K562 (cell line): ENCODE measurements at regions not wholly inside any gene's neighbourhood (a gene's known extent, or its start where the extent isn't known, plus 50 kb on each side); places are given as distances from the start of the nearest gene placed in this dataset.

Source experiments
- ATAC-seq: fragments of 200-7000 bp; cut with Tn5 transposase; 3 replicates; pipeline ENCODE4 v1.9.1; 2020; ENCODE audit warnings: moderate library complexity
- BruUV-seq: library from RNA; stranded (reverse); fragments of 400-500 nt; replicated peaks from 2 replicates; lab custom pipeline; 2021; lab: Mats Ljungman, UMichigan
- CTCF ChIA-PET: fragments of 300-600 bp; formaldehyde crosslinking; extraction: SDS; loops from one replicate; lab custom pipeline; 2021; ENCODE audit warnings: low intra/inter-chr PET ratio; lab: Yijun Ruan, JAX
- POLR2A ChIA-PET: fragments of 300-600, 350-650 bp; sonication (Branson Sonifier 250); formaldehyde crosslinking; extraction: SDS; loops from one replicate; lab custom pipeline; 2021; ENCODE audit warnings: antibody characterized with exemption, inconsistent platforms; lab: Yijun Ruan, JAX
- DNase-seq, 4 experiments: peaks; one replicate each; pipeline versions ENCODE4 v3.0.0 to v3.0.0-alpha.2; 2011 to 2018; ENCODE audit warnings: low spot score in 3 of 4, mixed read lengths in 3 of 4; ENCODE audit errors: extremely low read depth in 1 of 4
- FAIRE-seq: peaks from 2 replicates; lab custom pipeline; 2011; peaks lifted over from hg19 to GRCh38; lab: Jason Lieb, UNC
- H2AFZ ChIP-seq: 2 replicates; pipeline ENCODE4 v1.6.0; 2011; ENCODE audit warnings: low read depth, low read length, control low read depth, inconsistent platforms
- H3K27ac ChIP-seq: fragments of 200-600 bp; 3 replicates; pipeline ENCODE4 v1.8.0; 2011; ENCODE audit warnings: low read depth, mild to moderate bottlenecking, control low read depth, inconsistent platforms, low read length, moderate library complexity, mixed read lengths; ENCODE audit errors: extremely low read depth
- H3K27me3 ChIP-seq, 2 experiments: fragments of 300-600 bp in 1 of 2; 2 replicates in 1 of 2; 3 replicates in 1 of 2; pipeline versions ENCODE4 v1.6.0 to v1.8.0; 2011; ENCODE audit warnings: inconsistent platforms in 2 of 2, low read length in 2 of 2, mild to moderate bottlenecking in 1 of 2, mixed read lengths in 1 of 2, moderate library complexity in 1 of 2; ENCODE audit not compliant: control insufficient read depth in 2 of 2, insufficient read depth in 2 of 2
- H3K36me3 ChIP-seq: fragments of 300-600 bp; 3 replicates; pipeline ENCODE4 v1.8.0; 2011; ENCODE audit warnings: mild to moderate bottlenecking, low read length, inconsistent platforms; ENCODE audit not compliant: control insufficient read depth, insufficient read depth
- H3K4me1 ChIP-seq, 2 experiments: fragments of 200-600 bp in 1 of 2; replicated peaks in 1 of 2; 2 replicates in 1 of 2; 3 replicates in 1 of 2; pipeline versions ENCODE4 v1.5.1 to v1.8.0; 2011; ENCODE audit warnings: inconsistent platforms in 2 of 2, low read length in 2 of 2, mild to moderate bottlenecking in 1 of 2, mixed read lengths in 1 of 2, moderate library complexity in 1 of 2; ENCODE audit not compliant: control insufficient read depth in 2 of 2, insufficient read depth in 2 of 2
- H3K4me2 ChIP-seq: 2 replicates; pipeline ENCODE4 v1.6.1; 2011; ENCODE audit warnings: low read length, control low read depth, inconsistent platforms, mixed read lengths; ENCODE audit not compliant: insufficient read depth
- H3K4me3 ChIP-seq: fragments of 200-600 bp; sonication (generic), shearing (Covaris generic); 2 replicates; pipeline ENCODE4 v1.5.1; 2016; ENCODE audit warnings: control low read depth, inconsistent platforms
- H3K79me2 ChIP-seq: fragments of 200-600 bp; 3 replicates; pipeline ENCODE4 v1.8.0; 2011; ENCODE audit warnings: low read length, inconsistent platforms; ENCODE audit not compliant: control insufficient read depth, insufficient read depth
- H3K9ac ChIP-seq, 2 experiments: 2 replicates each; pipeline versions ENCODE4 v1.6.0 to v1.6.1; 2011; ENCODE audit warnings: low read depth in 2 of 2, low read length in 2 of 2, control low read depth in 1 of 2, inconsistent platforms in 1 of 2, mild to moderate bottlenecking in 1 of 2, mixed read lengths in 1 of 2; ENCODE audit not compliant: insufficient read depth in 1 of 2
- H3K9me1 ChIP-seq: one replicate; pipeline ENCODE4 v1.6.0; 2011; ENCODE audit warnings: inconsistent platforms, mild to moderate bottlenecking, low read length, moderate library complexity; ENCODE audit not compliant: control insufficient read depth, insufficient read depth
- H3K9me3 ChIP-seq: replicated peaks from 2 replicates; pipeline ENCODE4 v1.5.1; 2011; ENCODE audit warnings: low read depth, low read length, inconsistent platforms; ENCODE audit not compliant: control insufficient read depth, insufficient read depth
- H4K20me1 ChIP-seq: replicated peaks from 2 replicates; pipeline ENCODE4 v1.6.1; 2011; ENCODE audit warnings: low read length, inconsistent platforms, mixed read lengths; ENCODE audit not compliant: control insufficient read depth, insufficient read depth
- BCLAF1 ChIP-seq, 2 experiments: fragments of 450-650 bp in 1 of 2; IDR thresholded peaks; 2 replicates each; pipeline ENCODE4 v1.6.1; 2011 to 2017; ENCODE audit warnings: low read depth in 2 of 2, antibody characterized with exemption in 1 of 2, borderline replicate concordance in 1 of 2, low read length in 1 of 2, mild to moderate bottlenecking in 1 of 2, mixed read lengths in 1 of 2; ENCODE audit not compliant: control insufficient read depth in 1 of 2
- C11orf30 ChIP-seq: fragments of 450-650 bp; IDR thresholded peaks from 2 replicates; pipeline ENCODE4 v1.6.1; 2016; ENCODE audit warnings: low read depth, mild to moderate bottlenecking
- EP300 ChIP-seq: IDR thresholded peaks from 2 replicates; pipeline ENCODE4 v1.6.1; 2012; ENCODE audit warnings: low read length, improper control_type of control experiment
- FOXA3 ChIP-seq, 2 experiments: fragments of 450-650 bp in 1 of 2; sonication (generic) in 1 of 2; formaldehyde crosslinking; IDR thresholded peaks in 1 of 2; conservative IDR thresholded peaks in 1 of 2; 2 replicates each; pipeline versions ENCODE4 v1.4.0 to v1.8.0; 2020 to 2022; ENCODE audit warnings: mild to moderate bottlenecking in 2 of 2, missing genetic modification reagents in 1 of 2
- MCM3 ChIP-seq: fragments of 450-650 bp; IDR thresholded peaks from 2 replicates; pipeline ENCODE4 v1.6.1; 2016
- RAD51 ChIP-seq: fragments of 450-650 bp; IDR thresholded peaks from 2 replicates; pipeline ENCODE4 v1.7.1; 2016; ENCODE audit warnings: low read depth, mild to moderate bottlenecking, borderline replicate concordance
- SRSF9 ChIP-seq: fragments of 200-400 bp; formaldehyde crosslinking; IDR thresholded peaks from 2 replicates; pipeline ENCODE4 v1.6.1; 2017; ENCODE audit warnings: low read depth, low read length, borderline replicate concordance
- XRCC3 ChIP-seq: fragments of 450-650 bp; IDR thresholded peaks from 2 replicates; pipeline ENCODE4 v1.6.1; 2017; ENCODE audit warnings: mild to moderate bottlenecking, moderate library complexity
- ZBTB1 ChIP-seq: sonication (generic); formaldehyde crosslinking; IDR thresholded peaks from 2 replicates; pipeline ENCODE4 v1.8.1; 2023; ENCODE audit warnings: missing genetic modification reagents, low read depth, mild to moderate bottlenecking, borderline replicate concordance
- ZBTB8A ChIP-seq: fragments of 450-650 bp; IDR thresholded peaks from 2 replicates; pipeline ENCODE4 v1.6.1; 2018; ENCODE audit warnings: mild to moderate bottlenecking, moderate library complexity; ENCODE audit not compliant: partially characterized antibody
- ZC3H8 ChIP-seq: fragments of 450-650 bp; IDR thresholded peaks from 2 replicates; pipeline ENCODE4 v1.6.1; 2017
- ZNF140 ChIP-seq: fragments of 250-450 bp; sonication (Bioruptor Pico); IDR thresholded peaks from 2 replicates; pipeline ENCODE4 v1.8.0; 2021; ENCODE audit warnings: moderate library complexity, mild to moderate bottlenecking, inconsistent platforms
- ZNF212 ChIP-seq: fragments of 450-650 bp; formaldehyde crosslinking; IDR thresholded peaks from 2 replicates; pipeline ENCODE4 v1.4.0; 2020; ENCODE audit warnings: mild to moderate bottlenecking
- ZNF253 ChIP-seq: fragments of 250-450 bp; sonication (Bioruptor Pico); conservative IDR thresholded peaks from 2 replicates; pipeline ENCODE4 v1.6.1; 2021; ENCODE audit warnings: mild to moderate bottlenecking
- ZNF717 ChIP-seq: fragments of 250-450 bp; sonication (Bioruptor Pico); IDR thresholded peaks from 2 replicates; pipeline ENCODE4 v1.5.0; 2021
- ZSCAN29 ChIP-seq: fragments of 450-650 bp; IDR thresholded peaks from 2 replicates; pipeline ENCODE4 v1.6.1; 2017
- WGBS: fragments of 100-300 bp; shearing (Covaris generic); methylation state at CpG from one replicate; pipeline ENCODE4 v1.1.6; 2016; ENCODE audit warnings: low coverage, mixed read lengths; ENCODE audit not compliant: insufficient coverage; ENCODE audit errors: missing lambda C conversion rate; 5-methylcytosine and 5-hydroxymethylcytosine counted together
- in situ Hi-C: fragments of 300-500 bp; cut with MboI; formaldehyde crosslinking; loops from 4 replicates; pipeline ENCODE4 v1.15.0; 2018; ENCODE audit warnings: inconsistent platforms, mixed read lengths
- intact Hi-C: fragments of 100-400 bp; cut with micrococcal nuclease; formaldehyde crosslinking; loops from 2 replicates; pipeline ENCODE4 v1.14.2; 2022

DNA sequence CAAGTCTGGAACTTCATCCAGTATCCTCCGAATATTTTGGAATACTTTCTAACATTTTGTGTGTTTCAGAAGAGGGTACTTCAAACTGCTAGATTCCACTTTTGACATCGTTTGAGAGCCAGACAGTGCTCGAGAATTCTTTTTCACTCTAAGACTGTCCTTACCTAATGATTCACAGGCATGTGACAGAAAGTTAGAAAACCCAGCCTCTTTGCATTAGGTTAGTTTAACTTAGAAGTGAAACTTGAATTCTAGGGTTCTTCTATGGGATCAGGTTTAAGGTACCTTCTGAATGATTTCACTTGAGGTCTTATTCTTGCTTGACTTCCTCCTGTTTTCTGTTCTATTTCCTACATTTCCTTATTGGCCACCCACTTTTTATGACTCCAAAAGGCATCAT lies 431.8 kb downstream of the SLC6A15 start:
- TF ChIP-seq RAD51 (no peak), ZC3H8 (no peak), ZBTB8A (no peak), ZNF717 (CRISPR knock-in tag) (no peak), ZNF212 (CRISPR knock-in tag) (no peak), ZBTB1 (CRISPR knock-in tag) (no peak), ZNF140 (CRISPR knock-in tag) (no peak), C11orf30 (no peak), ZSCAN29 (no peak)
- TF ChIP-seq, all 486 proteins: peak for 0
- 0% methylated on average over 3 of the region's 3 CpGs for WGBS
- H3K4me3 ChIP-seq: no peak overlapping the region

GRCh38 chr12:84470361-84470760 lies 442.2 kb downstream of the SLC6A15 start:
- FAIRE-seq (no peak), DNase-seq (no peak), ATAC-seq (no peak)
- Histone ChIP-seq H3K4me2 (no peak overlapping the region), H3K9ac (no peak overlapping the region), H4K20me1 (no peaks in the 10 kb centered on the region), H3K79me2 (no peaks in the 10 kb centered on the region), H3K9me1 (no peaks in the 10 kb centered on the region), H2AFZ (no peak overlapping the region), H3K27ac (no peak overlapping the region), H3K27me3 (no peaks in the 10 kb centered on the region), H3K4me1 (no peaks in the 10 kb centered on the region), H3K4me3 (no peak overlapping the region), H3K9me3 (0 out of 2 replicates have a peak, but pooled peaks cover 2% of the 10 kb centered on the region), H3K36me3 (no peaks in the 10 kb centered on the region)
- POLR2A ChIA-PET: no interaction called here
- BruUV-seq: no TSS peak
- CTCF ChIA-PET: no interaction called here
- in situ Hi-C loops: no loop called here
- intact Hi-C loops: no loop called here
- no peak for TF ChIP-seq MCM3
- no peak for TF ChIP-seq ZNF253 (CRISPR knock-in tag)
- TF ChIP-seq ZSCAN29: no peak
- TF ChIP-seq XRCC3: no peak
- no peak for TF ChIP-seq FOXA3 (CRISPR knock-in tag; conservative IDR thresholded peaks at IDR 0.05 in 1 of 2, IDR thresholded peaks at IDR 0.05 in 1 of 2)
- TF ChIP-seq SRSF9: no peak
- no peak for TF ChIP-seq BCLAF1 (IDR thresholded peaks at IDR 0.05; ENCODE audit: borderline replicate concordance in 1 of 2, control insufficient read depth in 1 of 2, low read depth in 2 of 2, low read length in 1 of 2)
- no peak for TF ChIP-seq EP300

More for the DNA sequence above, 431.8 kb downstream of the SLC6A15 start:
- no peaks in the 10 kb centered on the region for H3K36me3 ChIP-seq
- no peak for FAIRE-seq
- no peaks in the 10 kb centered on the region for H3K9me3 ChIP-seq
- no peak for DNase-seq
- no peaks in the 10 kb centered on the region for H3K27me3 ChIP-seq
- CTCF ChIA-PET: no interaction called here
- H4K20me1 ChIP-seq: no peaks in the 10 kb centered on the region
- no peak overlapping the region for H3K4me2 ChIP-seq
- no peaks in the 10 kb centered on the region for H3K9me1 ChIP-seq
- POLR2A ChIA-PET: no interaction called here
- no peak overlapping the region for H2AFZ ChIP-seq
- H3K79me2 ChIP-seq: no peaks in the 10 kb centered on the region
- H3K4me1 ChIP-seq: no peaks in the 10 kb centered on the region
- no peak overlapping the region for H3K27ac ChIP-seq
- ATAC-seq: no peak
- H3K9ac ChIP-seq: no peak overlapping the region
- intact Hi-C loops: no loop called here
- BruUV-seq: no TSS peak
- in situ Hi-C loops: no loop called here
